Neural cell (in vitro differentiated cells): ENCODE measurements at regions not wholly inside any gene's neighbourhood (a gene's known extent, or its start where the extent isn't known, plus 50 kb on each side); places are given as distances from the start of the nearest gene placed in this dataset.

Experiments used
- H2AFZ ChIP-seq: fragments of 200-600, 300-800 bp; sonication (generic), shearing (Covaris generic); 2 replicates; pipeline ENCODE4 v1.6.0; 2014; ENCODE audit warnings: low read depth, mild to moderate bottlenecking, antibody characterized with exemption, low read length, moderate library complexity
- H3F3A ChIP-seq: fragments of 200-600 bp; shearing (Covaris generic); 2 replicates; pipeline ENCODE4 v1.6.1; 2016; ENCODE audit warnings: mild to moderate bottlenecking, moderate library complexity, mixed read lengths, antibody characterized with exemption, low read length; ENCODE audit not compliant: insufficient read depth, poor library complexity, severe bottlenecking
- H3K27ac ChIP-seq: fragments of 200-600, 300-800 bp; sonication (generic), shearing (Covaris generic); 2 replicates; pipeline ENCODE4 v1.5.1; 2014; ENCODE audit warnings: mild to moderate bottlenecking, low read length, moderate library complexity
- H3K27me3 ChIP-seq: fragments of 300-800, 200-600 bp; sonication (generic), shearing (Covaris generic); 2 replicates; pipeline ENCODE4 v1.6.0; 2014; ENCODE audit warnings: mild to moderate bottlenecking, low read depth, low read length, moderate library complexity; ENCODE audit not compliant: insufficient read depth
- H3K36me3 ChIP-seq: fragments of 300-800, 200-600 bp; sonication (generic), shearing (Covaris generic); 2 replicates; pipeline ENCODE4 v1.5.1; 2014; ENCODE audit warnings: mild to moderate bottlenecking, antibody characterized with exemption, low read length, moderate library complexity; ENCODE audit not compliant: insufficient read depth
- H3K4me2 ChIP-seq: fragments of 300-800, 200-600 bp; sonication (generic), shearing (Covaris generic); 2 replicates; pipeline ENCODE4 v1.6.0; 2014; ENCODE audit warnings: mild to moderate bottlenecking, low read length
- H3K4me3 ChIP-seq: fragments of 300-800, 200-600 bp; sonication (generic), shearing (Covaris generic); 2 replicates; pipeline ENCODE4 v1.5.1; 2014; ENCODE audit warnings: mild to moderate bottlenecking, low read length, moderate library complexity
- H3K79me2 ChIP-seq: fragments of 200-600 bp; shearing (Covaris generic); replicated peaks from 2 replicates; pipeline ENCODE4 v1.6.0; 2014; ENCODE audit warnings: mild to moderate bottlenecking, low read length, moderate library complexity; ENCODE audit not compliant: insufficient read depth
- H3K9ac ChIP-seq: fragments of 300-800, 200-600 bp; sonication (generic), shearing (Covaris generic); 2 replicates; pipeline ENCODE4 v1.6.1; 2016; ENCODE audit warnings: mild to moderate bottlenecking, low read length, mixed read lengths
- H3K9me2 ChIP-seq: fragments of 200-600 bp; shearing (Covaris generic); 2 replicates; pipeline ENCODE4 v1.6.1; 2016; ENCODE audit warnings: mild to moderate bottlenecking, low read length, mixed read lengths; ENCODE audit not compliant: insufficient read depth
- H3K9me3 ChIP-seq: fragments of 200-600, 300-800 bp; sonication (generic), shearing (Covaris generic); 2 replicates; pipeline ENCODE4 v1.6.1; 2016; ENCODE audit warnings: mild to moderate bottlenecking, mixed run types, low read length, moderate library complexity, mixed read lengths
- H4K20me1 ChIP-seq: fragments of 200-600 bp; shearing (Covaris generic); 2 replicates; pipeline ENCODE4 v1.6.1; 2016; ENCODE audit warnings: mild to moderate bottlenecking, mixed run types; ENCODE audit not compliant: insufficient read depth
- CTCF ChIP-seq: fragments of 450-650 bp; IDR thresholded peaks from 2 replicates; pipeline ENCODE4 v1.5.1; 2014; ENCODE audit warnings: antibody characterized with exemption, mild to moderate bottlenecking, moderate library complexity; ENCODE audit not compliant: poor library complexity, severe bottlenecking
- EP300 ChIP-seq: fragments of 450-650 bp; conservative IDR thresholded peaks from 2 replicates; pipeline ENCODE4 v1.6.1; 2014; ENCODE audit warnings: antibody characterized with exemption, mild to moderate bottlenecking, moderate library complexity; ENCODE audit not compliant: poor library complexity, severe bottlenecking
- EZH2 ChIP-seq: fragments of 200-600, 300-800 bp; shearing (Covaris generic), sonication (generic); IDR thresholded peaks from 2 replicates; pipeline ENCODE4 v1.6.1; 2014; ENCODE audit warnings: antibody characterized with exemption, low read length, borderline replicate concordance, mild to moderate bottlenecking; ENCODE audit not compliant: insufficient read depth, poor library complexity, severe bottlenecking
- MXI1 ChIP-seq: fragments of 450-650 bp; conservative IDR thresholded peaks from 2 replicates; pipeline ENCODE4 v1.6.1; 2014; ENCODE audit warnings: antibody characterized with exemption, mild to moderate bottlenecking; ENCODE audit not compliant: poor library complexity, severe bottlenecking
- POLR2AphosphoS5 ChIP-seq: IDR thresholded peaks from 2 replicates; pipeline ENCODE4 v1.6.1; 2012
- RAD21 ChIP-seq: fragments of 450-650 bp; conservative IDR thresholded peaks from 2 replicates; pipeline ENCODE4 v1.6.1; 2014; ENCODE audit warnings: antibody characterized with exemption, mild to moderate bottlenecking, moderate library complexity
- REST ChIP-seq: IDR thresholded peaks from 2 replicates; pipeline ENCODE4 v1.6.1; 2012; ENCODE audit warnings: borderline replicate concordance
- SMC3 ChIP-seq: fragments of 450-650 bp; conservative IDR thresholded peaks from 2 replicates; pipeline ENCODE4 v1.6.1; 2014; ENCODE audit warnings: antibody characterized with exemption, mild to moderate bottlenecking, moderate library complexity; ENCODE audit not compliant: poor library complexity
- TAF1 ChIP-seq: IDR thresholded peaks from 2 replicates; pipeline ENCODE4 v1.6.1; 2012; ENCODE audit warnings: low read depth

- TF ChIP-seq EP300 (no peak), RAD21 (no peak), TAF1 (no peak), SMC3 (no peak), REST (no peak), POLR2AphosphoS5 (peak; percentile 39), MXI1 (peak; percentile 31), CTCF (no peak), EZH2 (no peak)
- Histone ChIP-seq H3K9me3 (no peaks in the 10 kb centered on the region), H3K9me2 (no peaks in the 10 kb centered on the region), H4K20me1 (no peaks in the 10 kb centered on the region), H3K4me2 (no peak overlapping the region), H2AFZ (no peak overlapping the region), H3K4me3 (peak overlapping the region; percentile 1), H3K27me3 (no peaks in the 10 kb centered on the region), H3K36me3 (no peaks in the 10 kb centered on the region), H3F3A (no peaks in the 10 kb centered on the region), H3K9ac (no peak overlapping the region), H3K79me2 (no peaks in the 10 kb centered on the region), H3K27ac (no peak overlapping the region)
Observed at GRCh38 chr18:8468921-8469335, 140.3 kb upstream of the RAB12 start.

- no peaks in the 10 kb centered on the region for H3K79me2 ChIP-seq
- H3F3A ChIP-seq: no peaks in the 10 kb centered on the region
- H3K27ac ChIP-seq: no peak overlapping the region
- H3K9me2 ChIP-seq: no peaks in the 10 kb centered on the region
- no peak for TF ChIP-seq POLR2AphosphoS5
- no peak for TF ChIP-seq CTCF
- TF ChIP-seq TAF1: no peak
- TF ChIP-seq MXI1: no peak
- no peak for TF ChIP-seq EP300
- TF ChIP-seq REST: no peak
- no peak for TF ChIP-seq RAD21
- no peak for TF ChIP-seq SMC3
- no peak for TF ChIP-seq EZH2
- H3K27me3 ChIP-seq: no peaks in the 10 kb centered on the region
- H3K4me2 ChIP-seq: no peak overlapping the region
- no peaks in the 10 kb centered on the region for H3K36me3 ChIP-seq
- no peak overlapping the region for H3K9ac ChIP-seq
- H3K9me3 ChIP-seq: no peaks in the 10 kb centered on the region
- H3K4me3 ChIP-seq: peak overlapping the region; percentile 1
- no peak overlapping the region for H2AFZ ChIP-seq
- H4K20me1 ChIP-seq: no peaks in the 10 kb centered on the region
Observed at GRCh38 chr18:8469544-8470130, 139.6 kb upstream of the RAB12 start.
